ENCODE measurements at regions not wholly inside any gene's neighbourhood (a gene's known extent, or its start where the extent isn't known, plus 50 kb on each side); places are given as distances from the start of the nearest gene placed in this dataset.

- intact Hi-C loops (cut with DNase I): loop anchor here (5.0 to 10.0 kb wide), 3 partner anchors 155 to 253 kb away; partner anchors contain the start of gene PALS2 (in 1 of the 2)
- Histone ChIP-seq H3K36me3 (ENCODE audit: insufficient read depth in 1 of 2, low read depth in 1 of 2) (no peaks in the 10 kb centered on the region), H3K4me1 (no peaks in the 10 kb centered on the region), H3K27ac (no peak overlapping the region), H3K4me3 (no peak overlapping the region), H3K27me3 (ENCODE audit: insufficient read depth in 3 of 3, low read length in 2 of 3) (no peaks in the 10 kb centered on the region), H3K9me3 (peaks cover 3% of the 10 kb centered on the region)
- TF ChIP-seq CTCF (IDR thresholded peaks at IDR 0.05): no peak
- 75 to 80% (median 76%) methylated on average over 6 of the region's 6 CpGs for WGBS, 3 donors
- DNase-seq (no peak), ATAC-seq (no peak)
Measured at GRCh38 chr7:24409431-24410024, 125.5 kb downstream of the NPY start.

- no peaks in the 10 kb centered on the region for H3K4me1 ChIP-seq
- H3K27me3 ChIP-seq (ENCODE audit: insufficient read depth in 3 of 3, low read length in 2 of 3): no peaks in the 10 kb centered on the region
- TF ChIP-seq CTCF (IDR thresholded peaks at IDR 0.05): no peak
- no peak overlapping the region for H3K27ac ChIP-seq
- no peak overlapping the region for H3K4me3 ChIP-seq
- WGBS, 3 donors: 79 to 81% (median 81%) methylated on average over 3 of the region's 3 CpGs
- no peak for ATAC-seq
- intact Hi-C loops (cut with DNase I): no loop called here
- no peak for DNase-seq
- H3K36me3 ChIP-seq (ENCODE audit: insufficient read depth in 1 of 2, low read depth in 1 of 2): no peaks in the 10 kb centered on the region
- peaks cover 3% of the 10 kb centered on the region for H3K9me3 ChIP-seq
Measured at GRCh38 chr7:24411226-24411625, 127.2 kb downstream of the NPY start.

GRCh38 chr7:24417526-24418120 lies 133.6 kb downstream of the NPY start:
- no peak overlapping the region for H3K27ac ChIP-seq
- no peak for DNase-seq
- H3K27me3 ChIP-seq (ENCODE audit: insufficient read depth in 3 of 3, low read length in 2 of 3): no peaks in the 10 kb centered on the region
- no peaks in the 10 kb centered on the region for H3K36me3 ChIP-seq (ENCODE audit: insufficient read depth in 1 of 2, low read depth in 1 of 2)
- H3K4me1 ChIP-seq: no peaks in the 10 kb centered on the region
- intact Hi-C loops (cut with DNase I): no loop called here
- 72 to 81% (median 74%) methylated on average over 7 of the region's 7 CpGs for WGBS, 3 donors
- peaks cover 3% of the 10 kb centered on the region for H3K9me3 ChIP-seq
- ATAC-seq: no peak
- no peak overlapping the region for H3K4me3 ChIP-seq
- TF ChIP-seq CTCF (IDR thresholded peaks at IDR 0.05): no peak

GRCh38 chr7:24419077-24419476 lies 135.1 kb downstream of the NPY start:
- Histone ChIP-seq H3K9me3 (no peaks in the 10 kb centered on the region), H3K4me3 (no peak overlapping the region), H3K36me3 (ENCODE audit: insufficient read depth in 1 of 2, low read depth in 1 of 2) (no peaks in the 10 kb centered on the region), H3K27me3 (ENCODE audit: insufficient read depth in 3 of 3, low read length in 2 of 3) (no peaks in the 10 kb centered on the region), H3K27ac (no peak overlapping the region), H3K4me1 (no peaks in the 10 kb centered on the region)
- no peak for DNase-seq
- WGBS, 3 donors: 82 to 89% (median 85%) methylated on average over 2 of the region's 2 CpGs
- TF ChIP-seq CTCF (IDR thresholded peaks at IDR 0.05): no peak
- peak in 2 of 4 donors; percentile 46 to 54 for ATAC-seq
- intact Hi-C loops (cut with DNase I): no loop called here

- no peak overlapping the region for H3K27ac ChIP-seq
- no peak for DNase-seq
- no peaks in the 10 kb centered on the region for H3K9me3 ChIP-seq
- no peak for ATAC-seq
- no peak for TF ChIP-seq CTCF (IDR thresholded peaks at IDR 0.05)
- no peak overlapping the region for H3K4me3 ChIP-seq
- no peaks in the 10 kb centered on the region for H3K36me3 ChIP-seq (ENCODE audit: insufficient read depth in 1 of 2, low read depth in 1 of 2)
- intact Hi-C loops (cut with DNase I): no loop called here
- no peaks in the 10 kb centered on the region for H3K4me1 ChIP-seq
- no peaks in the 10 kb centered on the region for H3K27me3 ChIP-seq (ENCODE audit: insufficient read depth in 3 of 3, low read length in 2 of 3)
Measured at GRCh38 chr7:24419511-24419910, 135.5 kb downstream of the NPY start.

Measured in psoas muscle (tissue), 7 donors.